DND-41 (cell line): ENCODE measurements at regions not wholly inside any gene's neighbourhood (a gene's known extent, or its start where the extent isn't known, plus 50 kb on each side); places are given as distances from the start of the nearest gene placed in this dataset.

Source experiments
- ATAC-seq: fragments of 200-7000 bp; cut with Tn5 transposase; 3 replicates; pipeline ENCODE4 v1.9.1; 2021; ENCODE audit warnings: low read depth; ENCODE audit not compliant: insufficient read depth
- DNase-seq: peaks from one replicate; pipeline ENCODE4 v3.0.0-alpha.2; 2020
- H2AFZ ChIP-seq: 2 replicates; pipeline ENCODE4 v1.6.0; 2012; ENCODE audit warnings: low read depth, low read length
- H3K27ac ChIP-seq: 2 replicates; pipeline ENCODE4 v1.5.1; 2012; ENCODE audit warnings: low read length, inconsistent platforms
- H3K27me3 ChIP-seq: fragments of 200-600 bp; sonication (generic); 2 replicates; pipeline ENCODE4 v1.6.0; 2012; ENCODE audit warnings: low read length, mild to moderate bottlenecking, inconsistent platforms; ENCODE audit not compliant: insufficient read depth, poor library complexity
- H3K36me3 ChIP-seq: 2 replicates; pipeline ENCODE4 v1.5.1; 2012; ENCODE audit warnings: low read length, inconsistent platforms; ENCODE audit not compliant: insufficient read depth
- H3K4me1 ChIP-seq: 2 replicates; pipeline ENCODE4 v1.5.1; 2012; ENCODE audit warnings: mild to moderate bottlenecking, low read length; ENCODE audit not compliant: insufficient read depth
- H3K4me2 ChIP-seq: 2 replicates; pipeline ENCODE4 v1.6.0; 2012; ENCODE audit warnings: mild to moderate bottlenecking, moderate library complexity, low read length, inconsistent platforms; ENCODE audit not compliant: insufficient read depth
- H3K4me3 ChIP-seq, 2 experiments: fragments of 200-600 bp in 1 of 2; shearing (Covaris generic) in 1 of 2; 2 replicates each; pipeline ENCODE4 v1.5.1; 2012 to 2016; ENCODE audit warnings: inconsistent platforms in 2 of 2, low read length in 2 of 2, mild to moderate bottlenecking in 2 of 2, low read depth in 1 of 2, moderate library complexity in 1 of 2
- H3K79me2 ChIP-seq: 2 replicates; pipeline ENCODE4 v1.6.0; 2012; ENCODE audit warnings: low read length, inconsistent platforms; ENCODE audit not compliant: insufficient read depth
- H3K9ac ChIP-seq: 2 replicates; pipeline ENCODE4 v1.6.0; 2012; ENCODE audit warnings: low read depth, mild to moderate bottlenecking, inconsistent platforms, low read length, moderate library complexity
- H3K9me3 ChIP-seq: 2 replicates; pipeline ENCODE4 v1.5.1; 2012; ENCODE audit warnings: low read length, moderate library complexity, mild to moderate bottlenecking, inconsistent platforms; ENCODE audit not compliant: insufficient read depth, severe bottlenecking
- H4K20me1 ChIP-seq: 2 replicates; pipeline ENCODE4 v1.6.0; 2012; ENCODE audit warnings: low read length; ENCODE audit not compliant: insufficient read depth
- EZH2 ChIP-seq: IDR thresholded peaks from 3 replicates; pipeline ENCODE4 v1.6.1; 2012; ENCODE audit warnings: borderline replicate concordance, low read depth, mild to moderate bottlenecking, moderate library complexity, low read length, inconsistent platforms; ENCODE audit not compliant: severe bottlenecking
- TF ChIP-seq, protein P1 (sequence below): IDR thresholded peaks from 2 replicates; pipeline ENCODE4 v1.5.1; 2012; ENCODE audit warnings: borderline replicate concordance, low read length, moderate library complexity, mild to moderate bottlenecking; ENCODE audit not compliant: poor library complexity, severe bottlenecking; ENCODE audit errors: extremely low read depth

DNA sequence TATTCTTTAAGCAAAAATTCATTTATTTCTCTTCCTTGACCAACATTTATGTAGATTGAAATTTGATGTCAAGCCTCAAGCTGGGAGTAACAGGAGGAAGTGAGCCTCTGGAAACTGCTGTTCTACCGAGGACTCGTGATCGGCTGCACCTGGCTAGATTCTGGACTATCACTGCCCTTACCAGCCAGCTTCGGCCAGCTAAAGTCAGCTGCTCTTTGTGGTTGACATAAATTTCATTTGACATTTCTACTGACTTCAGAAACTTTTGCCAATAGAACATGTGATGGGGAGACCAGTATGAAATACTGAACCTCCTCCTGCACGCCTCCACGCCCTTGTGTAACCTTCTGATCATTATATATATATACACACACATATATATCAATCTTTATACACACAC, 74.2 kb upstream of the RGPD5 start:
- no peak overlapping the region for H3K4me3 ChIP-seq
- no peak for ATAC-seq
- no peaks in the 10 kb centered on the region for H3K9me3 ChIP-seq
- H3K27me3 ChIP-seq, result no peaks in the 10 kb centered on the region
- H4K20me1 ChIP-seq, result no peaks in the 10 kb centered on the region
- no peak overlapping the region for H3K9ac ChIP-seq
- H3K27ac ChIP-seq, result no peak overlapping the region
- DNase-seq, result no peak
- no peaks in the 10 kb centered on the region for H3K36me3 ChIP-seq
- H2AFZ ChIP-seq, result no peak overlapping the region
- H3K79me2 ChIP-seq, result no peaks in the 10 kb centered on the region
- no peaks in the 10 kb centered on the region for H3K4me1 ChIP-seq
- TF ChIP-seq EZH2, result no peak
- TF ChIP-seq, protein P1, sequence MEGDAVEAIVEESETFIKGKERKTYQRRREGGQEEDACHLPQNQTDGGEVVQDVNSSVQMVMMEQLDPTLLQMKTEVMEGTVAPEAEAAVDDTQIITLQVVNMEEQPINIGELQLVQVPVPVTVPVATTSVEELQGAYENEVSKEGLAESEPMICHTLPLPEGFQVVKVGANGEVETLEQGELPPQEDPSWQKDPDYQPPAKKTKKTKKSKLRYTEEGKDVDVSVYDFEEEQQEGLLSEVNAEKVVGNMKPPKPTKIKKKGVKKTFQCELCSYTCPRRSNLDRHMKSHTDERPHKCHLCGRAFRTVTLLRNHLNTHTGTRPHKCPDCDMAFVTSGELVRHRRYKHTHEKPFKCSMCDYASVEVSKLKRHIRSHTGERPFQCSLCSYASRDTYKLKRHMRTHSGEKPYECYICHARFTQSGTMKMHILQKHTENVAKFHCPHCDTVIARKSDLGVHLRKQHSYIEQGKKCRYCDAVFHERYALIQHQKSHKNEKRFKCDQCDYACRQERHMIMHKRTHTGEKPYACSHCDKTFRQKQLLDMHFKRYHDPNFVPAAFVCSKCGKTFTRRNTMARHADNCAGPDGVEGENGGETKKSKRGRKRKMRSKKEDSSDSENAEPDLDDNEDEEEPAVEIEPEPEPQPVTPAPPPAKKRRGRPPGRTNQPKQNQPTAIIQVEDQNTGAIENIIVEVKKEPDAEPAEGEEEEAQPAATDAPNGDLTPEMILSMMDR, result no peak
- H3K4me2 ChIP-seq, result no peak overlapping the region

DNA sequence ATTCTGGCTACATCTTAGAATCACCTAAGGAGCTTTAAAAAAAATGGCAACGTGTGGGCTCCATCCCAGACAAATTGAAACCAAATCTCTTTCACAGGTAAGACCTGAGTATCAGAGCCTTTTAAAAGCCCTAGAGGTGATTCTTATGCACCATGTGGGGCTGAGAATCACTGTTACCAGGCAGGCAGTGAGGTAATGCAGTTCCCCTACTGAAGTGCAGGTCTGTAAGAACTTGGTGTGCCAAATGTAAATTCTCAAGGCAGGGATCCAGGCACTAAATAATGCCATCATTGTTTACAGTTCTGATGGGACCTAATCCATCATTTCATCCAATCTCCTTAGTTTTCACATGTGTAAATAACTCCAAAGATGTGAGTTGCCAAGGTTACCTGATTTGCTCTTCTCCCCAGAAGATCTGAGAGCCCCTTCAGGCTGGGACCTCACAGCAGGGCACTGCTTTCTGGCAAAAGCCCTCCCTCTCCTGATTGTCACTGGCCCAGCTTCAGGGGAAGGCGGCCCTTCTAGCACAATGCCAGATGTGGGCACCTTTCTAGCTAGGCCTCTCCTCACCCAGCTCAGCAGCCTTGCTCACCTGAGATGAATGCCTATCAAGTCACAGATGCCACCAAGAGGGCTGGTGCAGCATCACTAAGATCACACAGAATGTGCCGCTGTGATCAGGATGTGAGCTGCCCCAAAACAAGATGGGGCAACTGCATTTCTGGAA, 73.6 kb upstream of the RGPD5 start:
- no peak for ATAC-seq
- H3K4me1 ChIP-seq, result no peaks in the 10 kb centered on the region
- no peaks in the 10 kb centered on the region for H3K36me3 ChIP-seq
- DNase-seq, result no peak
- H3K27ac ChIP-seq, result no peak overlapping the region
- no peak overlapping the region for H3K4me2 ChIP-seq
- H2AFZ ChIP-seq, result no peak overlapping the region
- no peak overlapping the region for H3K9ac ChIP-seq
- H3K27me3 ChIP-seq, result no peaks in the 10 kb centered on the region
- H3K9me3 ChIP-seq, result no peaks in the 10 kb centered on the region
- TF ChIP-seq, protein P1, result no peak
- no peak for TF ChIP-seq EZH2
- H3K79me2 ChIP-seq, result no peaks in the 10 kb centered on the region
- no peak overlapping the region for H3K4me3 ChIP-seq
- no peaks in the 10 kb centered on the region for H4K20me1 ChIP-seq

DNA sequence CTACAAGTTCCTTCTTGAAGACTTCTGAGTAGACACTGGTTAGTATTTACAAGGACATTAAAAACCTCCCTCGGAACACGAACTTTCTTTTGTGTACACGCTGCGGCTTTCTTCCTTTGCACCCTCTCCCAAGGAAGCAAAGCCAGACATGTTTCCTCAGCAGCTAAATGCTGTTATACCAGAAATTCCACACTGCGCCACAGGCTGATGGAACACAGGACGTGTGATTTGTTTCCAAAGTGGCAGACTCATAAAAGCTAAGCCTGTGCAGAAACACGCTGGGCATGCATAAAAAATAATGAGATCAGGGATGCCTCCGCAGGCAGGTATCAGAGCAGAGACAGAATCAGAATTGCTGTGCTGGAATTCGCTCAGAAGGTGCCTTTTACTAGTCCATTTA, 73.0 kb upstream of the RGPD5 start:
- Histone ChIP-seq H3K9me3 (no peaks in the 10 kb centered on the region), H3K27ac (no peak overlapping the region), H3K9ac (no peak overlapping the region), H3K36me3 (no peaks in the 10 kb centered on the region), H3K4me3 (no peak overlapping the region), H3K79me2 (no peaks in the 10 kb centered on the region), H2AFZ (no peak overlapping the region), H3K27me3 (no peaks in the 10 kb centered on the region), H4K20me1 (no peaks in the 10 kb centered on the region), H3K4me1 (no peaks in the 10 kb centered on the region), H3K4me2 (no peak overlapping the region)
- ATAC-seq (no peak), DNase-seq (no peak)
- TF ChIP-seq, protein P1, result no peak
- no peak for TF ChIP-seq EZH2

DNA sequence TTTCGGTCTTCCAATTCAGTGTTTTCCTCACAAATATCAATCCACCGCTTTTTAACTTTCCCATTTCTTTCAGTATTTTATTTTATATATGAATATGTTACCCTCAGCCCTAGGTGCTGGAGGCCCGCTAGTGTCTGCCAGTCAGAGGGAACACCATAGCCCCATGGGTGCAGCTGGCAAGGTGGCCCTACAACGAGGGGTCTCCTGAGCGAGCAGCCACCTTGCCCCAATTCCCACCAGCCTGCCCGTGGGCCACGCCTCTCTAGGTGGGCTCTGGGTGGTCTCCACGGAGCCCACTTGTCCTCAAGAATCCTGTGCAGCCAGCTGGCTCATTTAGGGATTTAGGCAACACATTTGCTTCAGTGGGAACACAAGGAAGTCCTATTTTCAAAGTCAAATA, 72.5 kb upstream of the RGPD5 start:
- Histone ChIP-seq H3K79me2 (no peaks in the 10 kb centered on the region), H3K27me3 (no peaks in the 10 kb centered on the region), H3K9ac (no peak overlapping the region), H3K4me1 (no peaks in the 10 kb centered on the region), H3K27ac (no peak overlapping the region), H3K4me2 (no peak overlapping the region), H3K36me3 (no peaks in the 10 kb centered on the region), H2AFZ (no peak overlapping the region), H3K9me3 (no peaks in the 10 kb centered on the region), H4K20me1 (no peaks in the 10 kb centered on the region), H3K4me3 (no peak overlapping the region)
- DNase-seq (no peak), ATAC-seq (no peak)
- no peak for TF ChIP-seq EZH2
- TF ChIP-seq, protein P1, result no peak
